NCI-H510A treated with DMSO at 0.1 percent for 48 hours (cell line): ENCODE measurements at regions not wholly inside any gene's neighbourhood (a gene's known extent, or its start where the extent isn't known, plus 50 kb on each side); places are given as distances from the start of the nearest gene placed in this dataset.

ENCODE experiments used
- DNase-seq: peaks from one replicate; lab custom pipeline; 2025; lab: John Stamatoyannopoulos, UW

DNA sequence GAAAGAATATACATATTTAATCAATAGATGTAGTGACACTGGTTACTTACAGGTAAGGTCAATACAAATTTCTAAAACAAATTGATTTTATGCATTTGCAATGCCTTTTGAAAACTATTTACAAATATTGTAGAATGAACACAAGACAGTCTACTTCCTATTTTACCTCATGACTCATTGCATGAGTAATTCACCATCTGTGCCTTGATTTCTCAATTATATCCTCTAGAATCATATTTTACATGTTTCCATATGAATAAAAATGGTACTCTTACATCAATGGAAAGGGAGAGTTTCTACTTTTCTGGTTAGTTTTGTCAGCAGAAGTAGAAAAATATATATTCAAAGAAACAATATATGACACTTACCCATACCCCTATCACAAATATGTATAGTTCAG is 203.8 kb upstream of the CDH7 start:
- DNase-seq, result no peak

DNA sequence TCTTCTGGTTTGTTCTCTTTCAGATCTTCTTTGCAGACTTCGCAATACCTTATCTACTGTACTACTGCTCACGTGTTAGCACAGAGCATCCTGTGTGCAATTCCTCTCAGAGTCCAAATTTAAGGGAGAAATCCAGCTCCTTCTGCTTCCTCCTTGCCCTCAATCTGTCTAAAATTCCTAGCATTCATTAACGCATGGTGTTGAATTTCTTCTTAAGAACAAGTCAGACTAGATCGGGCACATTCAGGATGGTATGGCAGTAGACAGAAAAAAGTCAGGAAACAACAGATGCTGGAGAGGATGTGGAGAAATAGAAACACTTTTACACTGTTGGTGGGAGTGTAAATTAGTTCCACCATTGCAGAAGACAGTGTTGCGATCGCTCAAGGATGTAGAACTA is 206.1 kb upstream of the CDH7 start:
- DNase-seq, result no peak

DNA sequence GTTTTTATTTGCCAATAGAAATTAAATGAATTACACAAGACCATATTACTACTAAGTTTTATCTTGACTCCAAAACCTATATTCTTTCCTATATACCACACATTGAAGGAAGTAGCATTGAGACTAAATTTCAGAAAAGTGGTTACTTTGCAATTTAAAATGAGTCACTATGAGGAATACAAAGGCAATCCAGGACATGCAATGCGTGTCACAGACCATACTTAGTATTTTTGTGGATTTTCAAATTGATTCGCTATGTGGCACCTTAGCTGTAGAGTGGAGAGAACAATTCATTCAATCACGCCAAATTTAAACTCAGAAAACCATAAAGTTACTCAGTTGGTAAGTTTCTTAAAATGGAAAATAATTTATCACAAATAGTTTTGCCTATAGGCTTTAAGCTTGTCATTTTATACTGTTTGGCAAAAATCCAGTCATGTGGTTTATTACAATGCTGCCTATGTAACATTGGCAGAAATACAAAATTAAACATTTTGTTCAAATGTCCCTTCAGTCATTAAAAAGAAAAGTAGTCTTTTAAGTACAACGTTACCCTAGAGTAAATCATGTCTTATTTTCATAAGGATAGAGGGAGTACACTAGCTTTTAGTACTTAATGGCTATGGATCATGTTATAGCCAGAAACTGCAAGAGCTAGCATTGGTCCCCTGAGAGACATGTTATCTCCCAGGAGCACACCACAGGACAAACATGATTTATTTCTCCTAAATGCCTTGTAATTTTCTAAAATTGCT is 222.8 kb upstream of the CDH7 start:
- no peak for DNase-seq

DNA sequence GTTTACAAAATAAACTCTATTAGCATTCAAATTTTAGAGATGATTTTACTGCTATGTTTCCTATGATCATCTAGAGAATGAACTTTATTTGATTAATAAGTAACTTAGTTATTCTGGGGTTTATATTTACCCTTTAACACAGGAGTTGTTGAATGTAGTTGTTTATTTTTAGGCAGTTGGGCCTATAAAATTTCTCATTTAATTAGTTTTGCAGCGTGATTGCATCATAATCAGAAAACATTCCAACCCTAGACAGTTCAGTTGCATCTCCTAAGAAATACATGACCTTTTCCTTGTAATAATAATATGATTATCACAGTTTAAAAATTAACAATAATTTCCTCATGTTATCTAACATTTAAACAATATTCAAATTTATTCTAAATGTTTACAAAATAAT is 224.7 kb upstream of the CDH7 start:
- DNase-seq, result no peak

GRCh38 chr18:65523461-65523860 is 227.4 kb upstream of the CDH7 start:
- DNase-seq, result no peak

- DNase-seq, result no peak
Measured at GRCh38 chr18:65522907-65523306, 227.9 kb upstream of the CDH7 start.

DNA sequence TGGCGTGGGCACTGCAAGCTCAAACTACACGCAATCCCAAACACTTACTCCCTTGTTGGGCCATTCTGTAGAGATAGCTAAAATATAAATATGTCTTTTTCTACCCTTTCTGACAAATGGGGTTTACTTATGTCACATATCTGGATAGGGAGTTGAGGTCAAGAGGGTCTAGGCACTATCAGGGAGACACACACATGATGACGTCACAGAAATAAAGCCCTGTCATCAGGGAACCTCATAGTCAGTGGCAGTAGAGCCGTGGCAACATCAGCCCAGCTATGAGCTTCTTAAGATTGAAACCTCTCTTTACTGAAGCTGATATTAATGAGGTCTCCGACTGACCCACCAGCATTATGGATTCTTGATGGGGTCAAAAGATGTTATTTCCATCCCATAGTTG is 234.6 kb upstream of the CDH7 start:
- no peak for DNase-seq

DNA sequence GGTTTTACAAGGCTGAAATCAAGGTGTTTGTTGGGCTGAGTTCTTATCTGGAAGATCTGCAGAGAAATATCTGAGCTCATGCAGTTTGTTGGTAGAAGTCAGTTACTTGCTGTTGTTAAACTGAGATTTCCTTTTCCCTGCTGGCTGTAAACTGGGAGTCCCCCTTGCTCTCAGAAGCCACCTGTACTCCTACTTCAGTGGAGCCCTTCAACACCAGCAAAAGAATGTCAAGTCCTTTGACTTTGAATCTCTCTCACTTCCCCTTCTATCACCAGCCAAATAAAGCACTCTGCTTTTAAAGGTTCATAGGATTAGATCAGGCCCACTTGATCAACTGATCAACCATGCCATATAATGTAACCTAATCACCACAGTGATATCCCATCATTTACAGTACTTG is 252.2 kb upstream of the CDH7 start:
- no peak for DNase-seq

- DNase-seq, result peak; percentile 89
Measured at GRCh38 chr18:65487569-65487968, 263.2 kb upstream of the CDH7 start.

- no peak for DNase-seq
Measured at GRCh38 chr18:65477455-65477854, 273.4 kb upstream of the CDH7 start.

DNA sequence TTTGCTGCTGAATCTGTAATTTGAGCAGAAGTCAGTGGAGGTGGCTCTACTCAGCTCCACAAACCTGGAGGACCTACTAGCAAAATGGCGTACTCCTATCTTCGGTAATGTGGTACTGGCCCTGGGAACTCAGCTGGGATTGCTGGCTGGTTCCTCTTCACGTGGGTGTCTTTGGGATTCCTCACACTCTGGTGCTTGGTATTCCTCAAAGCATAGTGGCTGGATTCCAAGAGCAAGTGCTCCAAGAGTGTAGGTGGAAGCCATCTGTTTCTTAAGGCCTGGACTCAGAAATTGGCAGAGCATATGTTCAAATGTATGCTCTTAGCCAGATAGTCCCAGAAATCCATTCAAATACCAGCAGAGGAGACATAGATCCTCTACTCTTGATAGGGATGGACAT is 281.9 kb upstream of the CDH7 start:
- no peak for DNase-seq

DNA sequence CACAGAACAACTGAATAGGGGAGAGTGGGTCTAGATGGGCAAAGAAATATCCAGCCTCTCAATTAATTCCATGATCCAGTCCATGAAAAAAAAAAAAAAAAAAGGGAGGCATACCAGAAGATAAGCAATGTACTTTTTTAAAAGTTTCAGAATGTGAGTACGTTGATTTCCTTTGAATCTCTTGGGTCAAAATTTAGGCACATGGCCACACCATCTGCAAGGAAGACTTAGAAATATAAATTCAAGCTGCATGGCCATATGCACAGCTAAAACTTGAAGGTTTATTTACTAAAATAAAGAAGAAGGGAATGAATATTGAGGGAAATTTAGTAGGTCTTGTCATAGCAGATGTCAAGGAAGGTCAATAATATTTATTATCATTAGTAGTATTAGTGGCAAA is 286.5 kb upstream of the CDH7 start:
- DNase-seq, result no peak

- no peak for DNase-seq
Measured at GRCh38 chr18:65459741-65460140, 291.1 kb upstream of the CDH7 start.

GRCh38 chr18:65458871-65459270 is 291.9 kb upstream of the CDH7 start:
- no peak for DNase-seq

GRCh38 chr18:65439188-65439587 is 311.6 kb upstream of the CDH7 start:
- no peak for DNase-seq

DNA sequence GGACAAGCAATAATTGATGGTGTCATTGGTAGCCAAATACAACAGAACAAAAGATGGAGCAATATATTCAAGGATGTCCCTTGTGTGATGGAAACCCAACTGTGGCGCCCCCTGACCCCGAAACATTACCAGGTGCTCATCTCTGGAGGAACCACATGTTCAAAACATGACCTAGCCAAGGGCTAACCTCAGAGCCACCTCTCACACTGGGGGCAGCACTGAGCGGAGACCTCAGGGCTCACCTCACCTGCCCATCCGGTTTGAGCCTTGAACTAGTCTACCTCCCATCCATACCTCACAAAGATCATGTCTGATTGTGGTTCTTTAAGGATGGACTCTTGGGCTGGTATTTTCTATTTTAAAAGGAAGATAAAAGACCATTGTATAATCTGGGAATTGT is 314.4 kb upstream of the CDH7 start:
- DNase-seq, result no peak

GRCh38 chr18:65435534-65435933 is 315.3 kb upstream of the CDH7 start:
- peak; percentile 37 for DNase-seq

DNA sequence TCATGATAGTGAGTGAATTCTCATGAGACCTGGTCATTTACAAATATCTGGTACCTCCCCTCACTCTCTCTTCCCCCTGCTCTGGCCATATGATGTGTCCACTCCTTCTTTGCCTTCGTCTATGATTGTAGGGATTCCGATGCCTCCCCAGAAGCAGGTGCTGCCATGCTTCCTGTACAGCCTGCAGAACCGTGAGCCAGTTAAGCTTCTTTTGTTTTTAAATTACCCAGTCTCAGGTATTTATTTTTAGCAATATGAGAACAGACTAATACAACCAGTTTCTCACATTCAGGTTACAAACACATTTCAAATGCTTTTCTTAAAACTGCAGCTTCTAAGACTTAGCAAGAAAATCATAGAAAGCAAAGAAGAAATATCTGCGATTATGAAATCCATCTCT is 321.2 kb upstream of the CDH7 start:
- no peak for DNase-seq

- DNase-seq, result no peak
Measured at GRCh38 chr18:65425366-65425765, 325.4 kb upstream of the CDH7 start.

GRCh38 chr18:65423776-65424175 is 327.0 kb upstream of the CDH7 start:
- no peak for DNase-seq

GRCh38 chr18:65422544-65423136 is 328.2 kb upstream of the CDH7 start:
- no peak for DNase-seq

DNA sequence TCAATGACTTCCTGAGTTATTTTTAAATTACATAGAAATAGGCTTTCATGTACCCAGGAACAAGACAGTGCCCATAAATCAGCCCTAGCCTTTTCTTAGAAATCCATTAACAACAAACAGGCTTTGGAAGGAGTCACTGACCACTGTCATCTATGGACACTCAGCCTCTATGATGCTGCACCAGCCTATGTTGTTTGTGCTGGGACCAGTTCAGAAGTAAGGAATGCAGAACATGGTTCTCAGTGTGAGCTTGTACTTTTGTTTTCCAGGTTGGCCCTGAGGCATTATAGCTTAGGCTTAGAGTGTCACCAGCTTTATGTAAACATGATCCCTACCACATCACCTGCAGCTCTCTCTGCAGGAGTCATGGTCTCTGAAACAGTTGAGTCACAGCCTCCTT is 335.7 kb upstream of the CDH7 start:
- DNase-seq, result peak; percentile 32

DNA sequence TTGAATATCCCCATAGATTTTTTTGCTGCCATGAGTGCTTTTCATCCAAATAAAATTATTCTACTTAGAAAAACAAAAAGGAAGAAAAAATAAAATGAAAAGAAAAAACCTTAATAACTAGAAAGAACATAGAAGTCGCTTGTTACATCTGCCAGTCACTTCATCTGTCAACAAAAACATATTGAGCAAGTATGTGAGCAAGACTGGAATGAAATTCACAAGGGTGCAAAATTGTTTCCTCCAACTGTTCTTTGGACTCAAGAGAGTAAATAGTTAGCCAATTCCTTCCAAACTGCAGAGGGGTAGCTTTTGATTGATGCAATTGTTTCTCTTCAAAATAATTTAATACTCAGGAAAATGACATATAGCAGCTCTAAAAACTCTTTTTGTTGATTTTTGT is 336.3 kb upstream of the CDH7 start:
- no peak for DNase-seq

DNA sequence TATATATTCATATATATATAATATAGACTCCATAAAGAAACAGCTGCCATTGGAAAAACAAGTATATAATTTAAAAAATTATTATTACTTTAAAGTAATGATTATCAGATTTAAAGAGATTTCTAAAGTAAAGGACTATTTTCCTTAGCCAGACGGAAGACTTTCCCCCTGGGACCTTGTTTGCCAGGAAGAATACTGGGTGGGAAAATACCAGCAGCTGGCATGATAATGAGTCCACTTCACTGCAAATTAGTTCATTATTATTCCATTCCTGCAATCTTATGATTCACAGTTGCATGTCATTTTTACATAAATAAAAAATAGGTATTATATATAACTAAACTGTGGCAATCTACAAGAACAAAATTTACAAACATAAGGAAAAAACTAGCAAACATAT is 339.8 kb upstream of the CDH7 start:
- no peak for DNase-seq
